ENCODE measurements at regions not wholly inside any gene's neighbourhood (a gene's known extent, or its start where the extent isn't known, plus 50 kb on each side); places are given as distances from the start of the nearest gene placed in this dataset.

- TF ChIP-seq CTCF (IDR thresholded peaks at IDR 0.05) = no peak
- TF ChIP-seq EZH2 (IDR thresholded peaks at IDR 0.05; ENCODE audit: borderline replicate concordance, insufficient read depth, low read depth, low read length, poor library complexity, severe bottlenecking) = no peak
These were observed 239.2 kb downstream of the SPTSSA start for GRCh38 chr14:34222867-34223266.
